Psoas muscle (tissue), 7 donors: ENCODE measurements at regions not wholly inside any gene's neighbourhood (a gene's known extent, or its start where the extent isn't known, plus 50 kb on each side); places are given as distances from the start of the nearest gene placed in this dataset.

Source experiments
- ATAC-seq, 4 donors: fragments of 200-7000 bp; cut with Tn5 transposase; one replicate each; pipeline ENCODE4 v1.9.1; 2020; ENCODE audit warnings: moderate library complexity in 3 of 4, mild to moderate bottlenecking in 2 of 4
- DNase-seq, 2 donors: peaks; one replicate each; pipeline ENCODE4 v3.0.0-alpha.2; 2020
- H3K27ac ChIP-seq: fragments of 200-600 bp; one replicate; pipeline ENCODE4 v1.8.0; 2022
- H3K27me3 ChIP-seq, 3 donors: fragments of 200-600 bp in 1 of 3; one replicate each; pipeline versions ENCODE4 v1.6.1 to v1.8.0; 2013 to 2022; ENCODE audit warnings: low read length in 2 of 3, mild to moderate bottlenecking in 2 of 3, moderate library complexity in 1 of 3; ENCODE audit not compliant: insufficient read depth in 3 of 3
- H3K36me3 ChIP-seq, 2 donors: fragments of 200-600 bp in 1 of 2; one replicate each; pipeline versions ENCODE4 v1.6.1 to v1.8.0; 2013 to 2022; ENCODE audit warnings: low read depth in 1 of 2, mild to moderate bottlenecking in 1 of 2, moderate library complexity in 1 of 2; ENCODE audit not compliant: insufficient read depth in 1 of 2
- H3K4me1 ChIP-seq: fragments of 200-600 bp; one replicate; pipeline ENCODE4 v1.8.0; 2022
- H3K4me3 ChIP-seq: fragments of 200-600 bp; one replicate; pipeline ENCODE4 v1.8.0; 2022; ENCODE audit warnings: mild to moderate bottlenecking
- H3K9me3 ChIP-seq: fragments of 200-600 bp; one replicate; pipeline ENCODE4 v1.8.0; 2022
- WGBS, 3 donors: extraction: QIAGEN DNeasy Blood & Tissue Kit; methylation state at CpG; one replicate each; pipeline versions ENCODE4 v1.1.6 to v1.1.7; 2013; 5-methylcytosine and 5-hydroxymethylcytosine counted together
- intact Hi-C, 2 donors: fragments of 100-400 bp; cut with DNase I; formaldehyde crosslinking; loops; one replicate each; pipeline versions ENCODE4 v1.11.0 to v1.14.2; 2022
- TF ChIP-seq, protein P1 (sequence below): fragments of 200-600 bp; IDR thresholded peaks from one replicate; pipeline ENCODE4 v1.8.0; 2022; ENCODE audit warnings: antibody characterized with exemption
- donor health status: healthy with polysubstance abuse.
- donor health status: DM: no; HTN: no; CAD: no; lungs with moderate emphysema.
- donor health status: Bipolar disorder and iron deficiency.
- donor health status: healthy.
- donor health status: DM: yes; HTN: yes; CAD: no.
- donor health status: DM: no; HTN: no; CAD: no.
- donor health status: DM: yes; HTN: yes; CAD: no.

DNA sequence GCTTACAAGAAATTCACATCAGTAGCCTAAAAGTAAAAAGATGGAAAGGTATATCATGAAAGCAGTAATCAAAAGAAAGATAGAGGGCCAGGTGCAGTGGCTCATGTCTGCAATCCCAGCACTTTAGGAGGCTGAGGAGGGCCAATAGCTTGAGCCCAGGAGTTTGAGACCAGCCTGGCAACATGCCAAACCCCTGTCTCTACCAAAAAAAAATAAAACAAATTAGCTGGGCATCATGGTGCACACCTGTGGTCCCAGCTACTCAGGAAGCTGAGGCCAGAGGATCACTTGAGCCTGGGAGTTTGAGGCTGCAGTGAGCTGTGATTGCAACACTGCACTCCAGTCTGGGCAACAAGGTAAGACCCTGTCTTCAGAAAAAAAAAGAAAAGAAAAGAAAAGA lies 55.5 kb downstream of the GSPT2 start:
- Histone ChIP-seq H3K4me3 (no peak overlapping the region), H3K27me3 (peaks cover 0 to 14% (median 0%) of the 10 kb centered on the region in 3 donors), H3K27ac (no peak overlapping the region), H3K9me3 (peaks cover 2% of the 10 kb centered on the region), H3K36me3 (no peaks in the 10 kb centered on the region), H3K4me1 (no peaks in the 10 kb centered on the region)
- TF ChIP-seq, protein P1, sequence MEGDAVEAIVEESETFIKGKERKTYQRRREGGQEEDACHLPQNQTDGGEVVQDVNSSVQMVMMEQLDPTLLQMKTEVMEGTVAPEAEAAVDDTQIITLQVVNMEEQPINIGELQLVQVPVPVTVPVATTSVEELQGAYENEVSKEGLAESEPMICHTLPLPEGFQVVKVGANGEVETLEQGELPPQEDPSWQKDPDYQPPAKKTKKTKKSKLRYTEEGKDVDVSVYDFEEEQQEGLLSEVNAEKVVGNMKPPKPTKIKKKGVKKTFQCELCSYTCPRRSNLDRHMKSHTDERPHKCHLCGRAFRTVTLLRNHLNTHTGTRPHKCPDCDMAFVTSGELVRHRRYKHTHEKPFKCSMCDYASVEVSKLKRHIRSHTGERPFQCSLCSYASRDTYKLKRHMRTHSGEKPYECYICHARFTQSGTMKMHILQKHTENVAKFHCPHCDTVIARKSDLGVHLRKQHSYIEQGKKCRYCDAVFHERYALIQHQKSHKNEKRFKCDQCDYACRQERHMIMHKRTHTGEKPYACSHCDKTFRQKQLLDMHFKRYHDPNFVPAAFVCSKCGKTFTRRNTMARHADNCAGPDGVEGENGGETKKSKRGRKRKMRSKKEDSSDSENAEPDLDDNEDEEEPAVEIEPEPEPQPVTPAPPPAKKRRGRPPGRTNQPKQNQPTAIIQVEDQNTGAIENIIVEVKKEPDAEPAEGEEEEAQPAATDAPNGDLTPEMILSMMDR, result no peak
- DNase-seq, result no peak
- intact Hi-C loops, result no loop called here
- no peak for ATAC-seq

DNA sequence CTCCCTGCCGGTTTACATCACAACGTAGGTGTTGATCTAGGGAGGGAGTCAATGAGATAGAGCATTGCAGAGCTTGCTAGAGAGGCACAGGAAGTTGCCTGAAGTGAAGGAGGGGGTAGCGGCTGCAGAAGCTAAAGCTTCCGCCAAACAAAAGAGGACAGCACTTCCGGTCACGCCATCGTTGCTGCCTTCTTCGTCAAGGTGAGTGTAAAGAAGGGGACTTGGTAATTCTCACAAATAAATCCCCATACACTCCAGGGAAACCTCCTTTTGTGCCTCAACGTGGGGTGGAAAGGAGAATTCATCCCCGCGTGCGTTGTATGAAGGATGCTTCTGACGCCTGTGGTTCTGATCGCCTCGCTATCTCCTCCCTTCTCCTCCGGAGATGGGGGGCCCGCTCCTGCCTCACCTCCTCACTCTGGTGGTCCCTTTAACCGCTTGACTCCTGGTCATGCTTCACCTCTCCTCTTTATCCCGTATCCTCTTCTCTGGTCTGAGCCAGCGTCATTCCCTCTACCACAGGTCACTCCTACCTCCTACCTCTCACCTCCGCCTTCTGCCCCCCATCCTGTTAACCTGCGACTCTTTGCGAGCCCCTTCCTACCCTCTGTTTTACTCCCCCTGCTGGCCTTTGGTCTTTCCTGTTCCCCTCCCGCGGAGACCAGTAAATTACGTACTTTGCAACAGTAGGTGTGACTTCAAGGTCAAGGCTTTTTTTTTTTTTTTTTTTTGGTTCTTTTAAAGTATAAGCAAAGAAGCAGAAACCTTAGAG lies 59.9 kb downstream of the GSPT2 start:
- peaks cover 0 to 12% (median 0%) of the 10 kb centered on the region in 3 donors for H3K27me3 ChIP-seq

DNA sequence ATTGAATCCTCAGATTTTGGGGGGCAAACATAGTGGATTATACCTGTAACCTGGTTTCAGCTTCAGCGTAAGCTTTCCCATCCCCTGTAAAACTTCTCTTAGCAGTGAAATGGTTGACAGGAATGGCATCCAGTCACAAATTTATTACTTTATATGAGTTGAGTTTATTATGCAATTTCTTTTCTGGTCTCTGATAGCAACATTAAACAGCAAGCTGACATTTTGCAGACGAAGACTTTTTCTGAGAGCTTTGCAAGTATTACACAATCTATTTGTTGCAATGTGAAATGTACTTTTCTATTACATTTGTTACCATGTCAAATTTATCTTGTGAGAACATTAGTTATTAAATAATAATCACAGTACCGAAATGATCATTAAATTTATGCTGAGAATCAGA lies 60.6 kb downstream of the GSPT2 start:
- 69 to 75% (median 73%) methylated on average over 3 of the region's 3 CpGs for WGBS, 3 donors
- TF ChIP-seq, protein P1, result no peak
- no peak for ATAC-seq
- DNase-seq, result no peak
- peak overlapping the region; percentile 64 for H3K4me3 ChIP-seq
- intact Hi-C loops, result no loop called here
- H3K27me3 ChIP-seq, result peaks cover 0 to 13% (median 0%) of the 10 kb centered on the region in 3 donors
- H3K4me1 ChIP-seq, result no peaks in the 10 kb centered on the region
- H3K9me3 ChIP-seq, result no peaks in the 10 kb centered on the region
- no peak overlapping the region for H3K27ac ChIP-seq
- H3K36me3 ChIP-seq, result no peaks in the 10 kb centered on the region

More for the DNA sequence above, 59.9 kb downstream of the GSPT2 start:
- Histone ChIP-seq H3K4me3 (peak overlapping the region; percentile 64), H3K4me1 (no peaks in the 10 kb centered on the region), H3K9me3 (no peaks in the 10 kb centered on the region), H3K36me3 (no peaks in the 10 kb centered on the region), H3K27ac (no peak overlapping the region)
- ATAC-seq (peak in 3 of 4 donors; percentile 64 to 65 (median 65)), DNase-seq (peak in 1 of 2 donors; percentile 15)
- intact Hi-C loops, result no loop called here
- TF ChIP-seq, protein P1, result no peak
- 0 to 12% (median 1%) methylated on average over 24 to 26 of the region's 26 CpGs for WGBS, 3 donors

DNA sequence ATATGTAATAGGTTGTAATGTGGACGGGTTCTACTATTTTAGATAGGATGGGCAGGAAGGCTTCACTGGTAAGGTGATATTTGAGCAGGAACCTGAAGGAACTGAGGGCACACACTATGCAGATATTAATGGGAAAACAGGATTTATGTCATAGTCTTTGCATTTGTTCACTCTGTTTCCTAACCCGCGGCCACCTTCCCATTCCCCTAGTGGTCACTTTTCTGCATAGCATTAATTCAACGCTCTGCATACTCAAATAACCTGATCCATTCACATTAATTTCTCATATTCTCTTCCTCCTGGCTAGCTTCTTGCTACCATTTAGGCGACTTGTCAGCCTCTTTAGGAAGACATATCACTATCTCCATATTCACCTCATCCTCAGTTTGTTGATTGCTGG lies 61.5 kb downstream of the GSPT2 start:
- no peak overlapping the region for H3K27ac ChIP-seq
- no peak overlapping the region for H3K4me3 ChIP-seq
- H3K9me3 ChIP-seq, result no peaks in the 10 kb centered on the region
- intact Hi-C loops, result no loop called here
- ATAC-seq (no peak), DNase-seq (no peak)
- H3K27me3 ChIP-seq, result peaks cover 0 to 14% (median 0%) of the 10 kb centered on the region in 3 donors
- no peaks in the 10 kb centered on the region for H3K36me3 ChIP-seq
- TF ChIP-seq, protein P1, result peak; percentile 8
- WGBS, 3 donors, result 74 to 96% (median 93%) methylated on average over 5 of the region's 5 CpGs
- H3K4me1 ChIP-seq, result no peaks in the 10 kb centered on the region
